AG09309 (cell line): ENCODE measurements at regions not wholly inside any gene's neighbourhood (a gene's known extent, or its start where the extent isn't known, plus 50 kb on each side); places are given as distances from the start of the nearest gene placed in this dataset.
A peak's percentile ranks its signal among the peaks of the same experiment; 100 is the strongest.

Experiments used
- DNase-seq: peaks from one replicate; pipeline ENCODE4 v3.0.0-alpha.2; 2010; ENCODE audit warnings: low read depth
- H3K4me3 ChIP-seq: 2 replicates; pipeline ENCODE4 v1.5.1; 2011; ENCODE audit warnings: mild to moderate bottlenecking, low read depth, low read length, moderate library complexity; ENCODE audit not compliant: control insufficient read depth
- TF ChIP-seq, protein P1 (sequence below): IDR thresholded peaks from 2 replicates; pipeline ENCODE4 v1.5.1; 2011; ENCODE audit warnings: mild to moderate bottlenecking, low read depth, low read length, inconsistent platforms; ENCODE audit not compliant: insufficient read depth, control insufficient read depth; ENCODE audit errors: missing control alignments

DNA sequence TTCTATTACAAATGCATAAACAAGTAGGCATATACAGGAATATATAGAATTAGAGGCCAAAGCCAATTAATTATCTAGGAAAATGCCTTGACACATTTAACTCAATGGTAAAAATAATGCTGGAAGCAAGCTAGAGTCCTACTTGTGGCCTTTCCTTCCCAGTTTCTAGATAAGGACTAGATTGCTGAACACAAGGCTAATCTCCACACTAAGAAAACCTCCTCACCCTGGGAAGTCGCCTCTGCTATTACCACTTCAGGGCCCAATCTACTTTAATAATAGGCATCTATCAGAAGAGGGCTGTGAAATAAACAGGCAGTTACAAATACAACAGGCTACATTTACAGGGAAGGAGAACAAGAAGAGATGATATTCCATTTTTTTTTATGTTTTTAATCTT is 80.5 kb upstream of the PRICKLE2 start:
- DNase-seq, result no peak
- TF ChIP-seq, protein P1, sequence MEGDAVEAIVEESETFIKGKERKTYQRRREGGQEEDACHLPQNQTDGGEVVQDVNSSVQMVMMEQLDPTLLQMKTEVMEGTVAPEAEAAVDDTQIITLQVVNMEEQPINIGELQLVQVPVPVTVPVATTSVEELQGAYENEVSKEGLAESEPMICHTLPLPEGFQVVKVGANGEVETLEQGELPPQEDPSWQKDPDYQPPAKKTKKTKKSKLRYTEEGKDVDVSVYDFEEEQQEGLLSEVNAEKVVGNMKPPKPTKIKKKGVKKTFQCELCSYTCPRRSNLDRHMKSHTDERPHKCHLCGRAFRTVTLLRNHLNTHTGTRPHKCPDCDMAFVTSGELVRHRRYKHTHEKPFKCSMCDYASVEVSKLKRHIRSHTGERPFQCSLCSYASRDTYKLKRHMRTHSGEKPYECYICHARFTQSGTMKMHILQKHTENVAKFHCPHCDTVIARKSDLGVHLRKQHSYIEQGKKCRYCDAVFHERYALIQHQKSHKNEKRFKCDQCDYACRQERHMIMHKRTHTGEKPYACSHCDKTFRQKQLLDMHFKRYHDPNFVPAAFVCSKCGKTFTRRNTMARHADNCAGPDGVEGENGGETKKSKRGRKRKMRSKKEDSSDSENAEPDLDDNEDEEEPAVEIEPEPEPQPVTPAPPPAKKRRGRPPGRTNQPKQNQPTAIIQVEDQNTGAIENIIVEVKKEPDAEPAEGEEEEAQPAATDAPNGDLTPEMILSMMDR, result no peak
- no peak overlapping the region for H3K4me3 ChIP-seq

DNA sequence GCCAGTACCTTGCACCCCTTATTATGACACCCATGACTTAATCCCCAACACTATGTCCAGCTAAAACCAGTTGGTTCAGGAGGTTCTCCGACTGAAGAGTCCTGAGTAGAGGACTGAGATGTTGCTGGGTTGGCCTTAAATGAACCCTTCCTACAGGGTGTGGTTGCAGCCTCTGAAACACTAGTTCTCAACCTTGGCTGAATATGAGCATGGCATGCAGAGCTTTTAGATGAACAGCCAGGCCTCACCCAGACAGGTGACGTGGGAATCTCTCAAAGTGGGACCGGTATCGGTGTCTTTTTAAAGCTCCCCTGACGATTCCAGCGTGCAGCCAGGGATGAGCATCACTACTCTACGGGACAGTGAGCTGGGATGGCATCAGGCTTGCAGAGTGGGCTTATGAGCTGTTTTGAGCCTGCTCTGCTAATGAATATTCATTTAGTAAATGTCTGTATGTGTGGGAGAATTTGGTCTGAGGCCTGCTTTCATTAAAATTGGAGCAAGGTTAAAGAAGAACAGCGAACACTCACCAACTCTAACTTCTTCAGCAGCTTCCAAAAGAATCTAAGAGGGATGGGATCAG is 79.7 kb upstream of the PRICKLE2 start:
- H3K4me3 ChIP-seq, result no peak overlapping the region
- TF ChIP-seq, protein P1, result no peak
- no peak for DNase-seq

DNA sequence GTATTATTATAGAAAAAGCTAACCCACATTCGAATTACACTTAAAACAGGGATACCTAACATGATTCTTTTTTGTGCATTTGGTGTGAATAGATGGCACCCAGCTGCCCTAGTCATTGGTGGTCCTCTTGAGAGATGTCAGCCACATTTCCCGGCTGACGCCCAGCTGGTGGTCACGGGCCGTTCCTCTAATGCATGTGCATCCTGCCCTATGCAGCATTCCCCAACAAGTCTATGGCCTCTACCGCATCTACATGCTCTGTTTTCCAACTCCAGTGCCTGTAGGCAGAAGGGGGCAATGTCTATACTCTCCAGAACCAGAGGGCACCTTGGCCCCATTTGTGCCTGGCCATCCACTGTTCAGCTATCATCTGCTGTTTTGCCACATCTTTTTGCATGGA is 78.6 kb upstream of the PRICKLE2 start:
- TF ChIP-seq, protein P1, result no peak
- H3K4me3 ChIP-seq, result no peak overlapping the region
- DNase-seq, result no peak

GRCh38 chr3:64303401-64303800 is 78.1 kb upstream of the PRICKLE2 start:
- TF ChIP-seq, protein P1, result no peak
- no peak for DNase-seq
- no peak overlapping the region for H3K4me3 ChIP-seq

- H3K4me3 ChIP-seq, result no peak overlapping the region
- TF ChIP-seq, protein P1, result no peak
- no peak for DNase-seq
These were observed 76.2 kb upstream of the PRICKLE2 start for GRCh38 chr3:64301476-64301875.

- DNase-seq, result peak; percentile 81
- no peak overlapping the region for H3K4me3 ChIP-seq
- TF ChIP-seq, protein P1, result no peak
These were observed 75.6 kb upstream of the PRICKLE2 start for GRCh38 chr3:64300790-64301423.
